WTC11 (cell line): ENCODE measurements at regions not wholly inside any gene's neighbourhood (a gene's known extent, or its start where the extent isn't known, plus 50 kb on each side); places are given as distances from the start of the nearest gene placed in this dataset.

ENCODE experiments used
- ATAC-seq: fragments of 200-7000 bp; cut with Tn5 transposase; 2 replicates; pipeline ENCODE4 v1.10.0; 2021; ENCODE audit warnings: mild to moderate bottlenecking, moderate library complexity
- CTCF ChIA-PET: fragments of 300-600 bp; sonication (Branson Sonifier 250); formaldehyde crosslinking; loops from one replicate; lab custom pipeline; 2021; ENCODE audit warnings: antibody characterized with exemption; lab: Charles Lee
- POLR2A ChIA-PET: fragments of 350-600 bp; sonication (Branson Sonifier 250); formaldehyde crosslinking; loops from one replicate; lab custom pipeline; 2021; ENCODE audit warnings: antibody characterized with exemption; lab: Charles Lee
- DNase-seq: peaks from one replicate; pipeline ENCODE4 v3.0.0; 2021; ENCODE audit warnings: low spot score
- H3K27ac Mint-ChIP-seq: 2 replicates; pipeline ENCODE4 v1.8.0; 2021; ENCODE audit warnings: mixed read lengths
- H3K27me3 Mint-ChIP-seq: 2 replicates; pipeline ENCODE4 v1.8.0; 2021; ENCODE audit warnings: low read depth, mild to moderate bottlenecking, moderate library complexity, mixed read lengths
- H3K36me3 Mint-ChIP-seq: 2 replicates; pipeline ENCODE4 v1.8.0; 2021; ENCODE audit warnings: mixed read lengths
- H3K4me1 Mint-ChIP-seq: 2 replicates; pipeline ENCODE4 v1.8.0; 2022; ENCODE audit warnings: mixed read lengths
- H3K4me3 Mint-ChIP-seq: 2 replicates; pipeline ENCODE4 v1.8.0; 2021; ENCODE audit warnings: mild to moderate bottlenecking, moderate library complexity, mixed read lengths
- H3K9me3 Mint-ChIP-seq: 2 replicates; pipeline ENCODE4 v1.8.0; 2021; ENCODE audit warnings: mixed read lengths
- ATF1 ChIP-seq: sonication (generic); formaldehyde crosslinking; IDR thresholded peaks from 2 replicates; pipeline ENCODE4 v1.8.1; 2023; ENCODE audit warnings: mild to moderate bottlenecking, moderate library complexity, missing genetic modification reagents
- ETV6 ChIP-seq: sonication (generic); formaldehyde crosslinking; IDR thresholded peaks from 2 replicates; pipeline ENCODE4 v1.8.1; 2022; ENCODE audit warnings: mild to moderate bottlenecking, missing genetic modification reagents
- GABPB1 ChIP-seq: sonication (generic); formaldehyde crosslinking; IDR thresholded peaks from 2 replicates; pipeline ENCODE4 v1.8.1; 2023; ENCODE audit warnings: mild to moderate bottlenecking, missing genetic modification reagents
- SMAD4 ChIP-seq: sonication (generic); formaldehyde crosslinking; IDR thresholded peaks from 2 replicates; pipeline ENCODE4 v1.8.0; 2022; ENCODE audit warnings: mild to moderate bottlenecking, missing genetic modification reagents
- SP1 ChIP-seq: sonication (generic); formaldehyde crosslinking; conservative IDR thresholded peaks from 2 replicates; pipeline ENCODE4 v1.8.1; 2022; ENCODE audit warnings: missing genetic modification reagents
- TP53 ChIP-seq: sonication (generic); formaldehyde crosslinking; IDR thresholded peaks from 2 replicates; pipeline ENCODE4 v1.8.1; 2023; ENCODE audit warnings: mild to moderate bottlenecking, missing genetic modification reagents
- ZBTB21 ChIP-seq: sonication (generic); formaldehyde crosslinking; IDR thresholded peaks from 2 replicates; pipeline ENCODE4 v1.8.1; 2023; ENCODE audit warnings: mild to moderate bottlenecking, missing genetic modification reagents, borderline replicate concordance
- ZNF219 ChIP-seq: sonication (generic); formaldehyde crosslinking; IDR thresholded peaks from 2 replicates; pipeline ENCODE4 v1.8.0; 2023; ENCODE audit warnings: missing genetic modification reagents, mild to moderate bottlenecking, borderline replicate concordance
- ZNF396 ChIP-seq: fragments of 250-450 bp; sonication (Bioruptor Pico); IDR thresholded peaks from 2 replicates; pipeline ENCODE4 v1.8.0; 2021; ENCODE audit warnings: mild to moderate bottlenecking, moderate library complexity, borderline replicate concordance
- ZNF423 ChIP-seq: fragments of 250-450 bp; sonication (Bioruptor Pico); IDR thresholded peaks from 2 replicates; pipeline ENCODE4 v2.1.2; 2022; ENCODE audit warnings: mild to moderate bottlenecking, moderate library complexity
- TF ChIP-seq, protein P1 (sequence below): sonication (generic); formaldehyde crosslinking; IDR thresholded peaks from 2 replicates; pipeline ENCODE4 v1.8.0; 2022; ENCODE audit warnings: mild to moderate bottlenecking, missing genetic modification reagents
- TF ChIP-seq, protein P2 (sequence below): sonication (generic); formaldehyde crosslinking; IDR thresholded peaks from 2 replicates; pipeline ENCODE4 v1.8.1; 2022; ENCODE audit warnings: mild to moderate bottlenecking, moderate library complexity, missing genetic modification reagents
- TF ChIP-seq, protein P3 (sequence below): sonication (generic); formaldehyde crosslinking; IDR thresholded peaks from 2 replicates; pipeline ENCODE4 v1.8.1; 2023; ENCODE audit warnings: mild to moderate bottlenecking, missing genetic modification reagents
- TF ChIP-seq, protein P4 (sequence below): sonication (generic); formaldehyde crosslinking; IDR thresholded peaks from 2 replicates; pipeline ENCODE4 v1.8.1; 2023; ENCODE audit warnings: mild to moderate bottlenecking, missing genetic modification reagents, borderline replicate concordance
- TF ChIP-seq, protein P5 (sequence below): sonication (generic); formaldehyde crosslinking; IDR thresholded peaks from 2 replicates; pipeline ENCODE4 v1.8.1; 2022; ENCODE audit warnings: missing genetic modification reagents, borderline replicate concordance
- TF ChIP-seq, protein P6 (sequence below): fragments of 250-450 bp; sonication (Bioruptor Pico); conservative IDR thresholded peaks from 2 replicates; pipeline ENCODE4 v1.9.0; 2021; ENCODE audit warnings: mild to moderate bottlenecking
- TF ChIP-seq, protein P7 (sequence below): sonication (generic); formaldehyde crosslinking; IDR thresholded peaks from 2 replicates; pipeline ENCODE4 v1.8.0; 2022; ENCODE audit warnings: mild to moderate bottlenecking, missing genetic modification reagents

DNA sequence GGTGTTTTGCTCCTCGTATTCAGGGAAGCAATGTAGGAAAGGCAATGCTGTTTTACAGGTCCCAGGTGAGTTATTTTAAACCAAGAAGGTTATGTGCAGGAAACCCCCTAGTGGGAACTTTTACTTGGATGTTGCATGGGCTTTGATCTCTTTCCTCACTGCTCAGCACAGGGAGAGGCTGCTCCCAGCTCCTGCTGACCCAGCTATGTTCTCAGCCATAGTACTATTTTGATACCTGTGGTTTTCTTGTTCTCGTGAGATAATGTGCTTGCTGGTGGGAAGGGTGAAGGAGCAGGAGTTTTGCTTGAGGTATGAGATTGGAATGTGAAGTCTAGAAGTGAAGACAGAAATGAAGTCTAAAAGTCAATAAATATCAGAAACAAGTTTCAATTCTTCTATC lies 265.6 kb upstream of the FBXL7 start:
- CTCF ChIA-PET: interaction anchor here (0.6 to 1.8 kb wide), 5 partner anchors 29 to 292 kb away, joined by 3 to 5 read pairs (median 3); no protein-coding TSS in a partner anchor
- peak overlapping the region; percentile 50; the same call in 1 of the 2 replicates for H3K27ac Mint-ChIP-seq
- H3K9me3 Mint-ChIP-seq: peaks cover 16% of the 10 kb centered on the region

DNA sequence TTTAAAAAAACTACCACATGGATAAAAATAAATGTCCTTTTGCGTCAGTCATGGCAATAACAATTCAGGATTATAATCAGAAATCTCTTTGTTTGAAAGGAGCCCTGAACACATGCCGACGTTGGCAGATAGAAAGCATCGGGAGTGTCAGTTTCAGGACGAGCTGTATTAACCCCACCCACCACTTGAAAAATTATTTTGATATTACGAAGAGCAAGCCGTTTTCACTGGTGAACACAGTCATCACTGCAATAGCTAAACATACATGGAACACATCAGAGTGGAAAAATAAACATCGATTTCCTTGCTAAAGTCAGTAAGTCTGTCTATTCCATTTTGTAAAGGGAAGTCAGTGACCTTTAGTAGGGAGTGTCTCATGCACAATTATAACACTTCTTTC lies 266.4 kb upstream of the FBXL7 start:
- Mint-ChIP-seq H3K36me3 (no peaks in the 10 kb centered on the region), H3K4me1 (peaks cover 26% of the 10 kb centered on the region), H3K27ac (peak overlapping the region; percentile 47; the same call in 1 of the 2 replicates), H3K4me3 (no peak overlapping the region), H3K27me3 (no peaks in the 10 kb centered on the region)
- DNase-seq: no peak
- no peak for ATAC-seq
- TF ChIP-seq, protein P1, sequence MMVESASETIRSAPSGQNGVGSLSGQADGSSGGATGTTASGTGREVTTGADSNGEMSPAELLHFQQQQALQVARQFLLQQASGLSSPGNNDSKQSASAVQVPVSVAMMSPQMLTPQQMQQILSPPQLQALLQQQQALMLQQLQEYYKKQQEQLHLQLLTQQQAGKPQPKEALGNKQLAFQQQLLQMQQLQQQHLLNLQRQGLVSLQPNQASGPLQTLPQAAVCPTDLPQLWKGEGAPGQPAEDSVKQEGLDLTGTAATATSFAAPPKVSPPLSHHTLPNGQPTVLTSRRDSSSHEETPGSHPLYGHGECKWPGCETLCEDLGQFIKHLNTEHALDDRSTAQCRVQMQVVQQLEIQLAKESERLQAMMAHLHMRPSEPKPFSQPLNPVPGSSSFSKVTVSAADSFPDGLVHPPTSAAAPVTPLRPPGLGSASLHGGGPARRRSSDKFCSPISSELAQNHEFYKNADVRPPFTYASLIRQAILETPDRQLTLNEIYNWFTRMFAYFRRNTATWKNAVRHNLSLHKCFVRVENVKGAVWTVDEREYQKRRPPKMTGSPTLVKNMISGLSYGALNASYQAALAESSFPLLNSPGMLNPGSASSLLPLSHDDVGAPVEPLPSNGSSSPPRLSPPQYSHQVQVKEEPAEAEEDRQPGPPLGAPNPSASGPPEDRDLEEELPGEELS: no peak
- TF ChIP-seq, protein P2, sequence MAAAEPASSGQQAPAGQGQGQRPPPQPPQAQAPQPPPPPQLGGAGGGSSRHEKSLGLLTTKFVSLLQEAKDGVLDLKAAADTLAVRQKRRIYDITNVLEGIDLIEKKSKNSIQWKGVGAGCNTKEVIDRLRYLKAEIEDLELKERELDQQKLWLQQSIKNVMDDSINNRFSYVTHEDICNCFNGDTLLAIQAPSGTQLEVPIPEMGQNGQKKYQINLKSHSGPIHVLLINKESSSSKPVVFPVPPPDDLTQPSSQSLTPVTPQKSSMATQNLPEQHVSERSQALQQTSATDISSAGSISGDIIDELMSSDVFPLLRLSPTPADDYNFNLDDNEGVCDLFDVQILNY (CRISPR knock-in tag): no peak
- TF ChIP-seq SMAD4 (CRISPR knock-in tag): no peak
- no peak for TF ChIP-seq GABPB1 (CRISPR knock-in tag)
- TF ChIP-seq TP53 (CRISPR knock-in tag): no peak
- TF ChIP-seq, protein P3, sequence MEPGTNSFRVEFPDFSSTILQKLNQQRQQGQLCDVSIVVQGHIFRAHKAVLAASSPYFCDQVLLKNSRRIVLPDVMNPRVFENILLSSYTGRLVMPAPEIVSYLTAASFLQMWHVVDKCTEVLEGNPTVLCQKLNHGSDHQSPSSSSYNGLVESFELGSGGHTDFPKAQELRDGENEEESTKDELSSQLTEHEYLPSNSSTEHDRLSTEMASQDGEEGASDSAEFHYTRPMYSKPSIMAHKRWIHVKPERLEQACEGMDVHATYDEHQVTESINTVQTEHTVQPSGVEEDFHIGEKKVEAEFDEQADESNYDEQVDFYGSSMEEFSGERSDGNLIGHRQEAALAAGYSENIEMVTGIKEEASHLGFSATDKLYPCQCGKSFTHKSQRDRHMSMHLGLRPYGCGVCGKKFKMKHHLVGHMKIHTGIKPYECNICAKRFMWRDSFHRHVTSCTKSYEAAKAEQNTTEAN (CRISPR knock-in tag): no peak
- TF ChIP-seq, protein P4, sequence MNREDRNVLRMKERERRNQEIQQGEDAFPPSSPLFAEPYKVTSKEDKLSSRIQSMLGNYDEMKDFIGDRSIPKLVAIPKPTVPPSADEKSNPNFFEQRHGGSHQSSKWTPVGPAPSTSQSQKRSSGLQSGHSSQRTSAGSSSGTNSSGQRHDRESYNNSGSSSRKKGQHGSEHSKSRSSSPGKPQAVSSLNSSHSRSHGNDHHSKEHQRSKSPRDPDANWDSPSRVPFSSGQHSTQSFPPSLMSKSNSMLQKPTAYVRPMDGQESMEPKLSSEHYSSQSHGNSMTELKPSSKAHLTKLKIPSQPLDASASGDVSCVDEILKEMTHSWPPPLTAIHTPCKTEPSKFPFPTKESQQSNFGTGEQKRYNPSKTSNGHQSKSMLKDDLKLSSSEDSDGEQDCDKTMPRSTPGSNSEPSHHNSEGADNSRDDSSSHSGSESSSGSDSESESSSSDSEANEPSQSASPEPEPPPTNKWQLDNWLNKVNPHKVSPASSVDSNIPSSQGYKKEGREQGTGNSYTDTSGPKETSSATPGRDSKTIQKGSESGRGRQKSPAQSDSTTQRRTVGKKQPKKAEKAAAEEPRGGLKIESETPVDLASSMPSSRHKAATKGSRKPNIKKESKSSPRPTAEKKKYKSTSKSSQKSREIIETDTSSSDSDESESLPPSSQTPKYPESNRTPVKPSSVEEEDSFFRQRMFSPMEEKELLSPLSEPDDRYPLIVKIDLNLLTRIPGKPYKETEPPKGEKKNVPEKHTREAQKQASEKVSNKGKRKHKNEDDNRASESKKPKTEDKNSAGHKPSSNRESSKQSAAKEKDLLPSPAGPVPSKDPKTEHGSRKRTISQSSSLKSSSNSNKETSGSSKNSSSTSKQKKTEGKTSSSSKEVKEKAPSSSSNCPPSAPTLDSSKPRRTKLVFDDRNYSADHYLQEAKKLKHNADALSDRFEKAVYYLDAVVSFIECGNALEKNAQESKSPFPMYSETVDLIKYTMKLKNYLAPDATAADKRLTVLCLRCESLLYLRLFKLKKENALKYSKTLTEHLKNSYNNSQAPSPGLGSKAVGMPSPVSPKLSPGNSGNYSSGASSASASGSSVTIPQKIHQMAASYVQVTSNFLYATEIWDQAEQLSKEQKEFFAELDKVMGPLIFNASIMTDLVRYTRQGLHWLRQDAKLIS (CRISPR knock-in tag): no peak
- TF ChIP-seq, protein P5, sequence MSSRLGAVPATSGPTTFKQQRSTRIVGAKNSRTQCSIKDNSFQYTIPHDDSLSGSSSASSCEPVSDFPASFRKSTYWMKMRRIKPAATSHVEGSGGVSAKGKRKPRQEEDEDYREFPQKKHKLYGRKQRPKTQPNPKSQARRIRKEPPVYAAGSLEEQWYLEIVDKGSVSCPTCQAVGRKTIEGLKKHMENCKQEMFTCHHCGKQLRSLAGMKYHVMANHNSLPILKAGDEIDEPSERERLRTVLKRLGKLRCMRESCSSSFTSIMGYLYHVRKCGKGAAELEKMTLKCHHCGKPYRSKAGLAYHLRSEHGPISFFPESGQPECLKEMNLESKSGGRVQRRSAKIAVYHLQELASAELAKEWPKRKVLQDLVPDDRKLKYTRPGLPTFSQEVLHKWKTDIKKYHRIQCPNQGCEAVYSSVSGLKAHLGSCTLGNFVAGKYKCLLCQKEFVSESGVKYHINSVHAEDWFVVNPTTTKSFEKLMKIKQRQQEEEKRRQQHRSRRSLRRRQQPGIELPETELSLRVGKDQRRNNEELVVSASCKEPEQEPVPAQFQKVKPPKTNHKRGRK (CRISPR knock-in tag): no peak
- TF ChIP-seq ATF1: no peak
- TF ChIP-seq ZNF219: no peak
- no peak for TF ChIP-seq ETV6 (CRISPR knock-in tag)
- TF ChIP-seq ZBTB21 (CRISPR knock-in tag): no peak
- TF ChIP-seq, protein P6, sequence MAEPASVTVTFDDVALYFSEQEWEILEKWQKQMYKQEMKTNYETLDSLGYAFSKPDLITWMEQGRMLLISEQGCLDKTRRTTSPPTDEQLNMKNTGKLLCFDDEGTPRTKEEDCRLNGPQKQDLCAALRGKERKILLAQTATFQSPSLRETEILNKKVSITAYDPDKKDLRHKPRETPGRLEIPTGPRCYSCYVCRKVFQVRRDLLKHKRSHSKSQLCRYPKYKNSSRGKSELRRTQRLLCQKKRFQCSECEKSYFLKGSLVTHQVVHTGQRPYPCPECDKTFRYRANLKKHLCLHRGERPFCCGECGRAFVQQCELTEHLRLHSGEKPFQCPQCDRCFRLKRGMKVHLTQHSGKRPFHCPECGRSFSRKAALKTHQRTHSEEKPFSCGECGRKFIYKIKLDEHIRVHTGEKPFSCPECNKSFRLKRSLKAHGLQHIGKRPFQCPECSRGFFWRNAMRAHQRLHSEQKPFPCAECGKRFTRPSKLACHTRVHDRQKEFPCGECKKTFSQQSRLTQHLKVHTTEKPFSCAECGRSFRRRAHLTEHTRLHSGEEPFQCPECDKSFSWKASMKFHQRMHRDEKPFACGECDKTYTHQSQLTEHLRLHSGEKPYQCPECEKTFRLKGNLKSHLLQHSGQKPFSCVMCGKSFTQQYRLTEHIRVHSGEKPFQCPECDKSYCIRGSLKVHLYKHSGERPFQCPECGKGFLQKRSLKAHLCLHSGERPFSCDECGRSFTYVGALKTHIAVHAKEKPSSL (CRISPR knock-in tag): no peak
- TF ChIP-seq, protein P7, sequence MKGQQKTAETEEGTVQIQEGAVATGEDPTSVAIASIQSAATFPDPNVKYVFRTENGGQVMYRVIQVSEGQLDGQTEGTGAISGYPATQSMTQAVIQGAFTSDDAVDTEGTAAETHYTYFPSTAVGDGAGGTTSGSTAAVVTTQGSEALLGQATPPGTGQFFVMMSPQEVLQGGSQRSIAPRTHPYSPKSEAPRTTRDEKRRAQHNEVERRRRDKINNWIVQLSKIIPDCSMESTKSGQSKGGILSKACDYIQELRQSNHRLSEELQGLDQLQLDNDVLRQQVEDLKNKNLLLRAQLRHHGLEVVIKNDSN (CRISPR knock-in tag): no peak
- TF ChIP-seq, all 79 proteins: peak for 0
- POLR2A ChIA-PET: no interaction called here
- CTCF ChIA-PET: interaction anchor here (1.1 to 1.8 kb wide), 2 partner anchors 128 to 293 kb away, joined by 3 to 5 read pairs; no protein-coding TSS in a partner anchor
- peaks cover 9% of the 10 kb centered on the region; the same call in 1 of the 2 replicates for H3K9me3 Mint-ChIP-seq

More for the DNA sequence above, 265.6 kb upstream of the FBXL7 start:
- H3K4me1 Mint-ChIP-seq: peaks cover 26% of the 10 kb centered on the region
- H3K27me3 Mint-ChIP-seq: no peaks in the 10 kb centered on the region
- no peak overlapping the region for H3K4me3 Mint-ChIP-seq
- DNase-seq (no peak), ATAC-seq (peak; percentile 98)
- peaks cover 3% of the 10 kb centered on the region; the same call in 1 of the 2 replicates for H3K36me3 Mint-ChIP-seq
- TF ChIP-seq ZNF423 (peak; percentile 75), SP1 (CRISPR knock-in tag) (0 out of 2 replicates have a peak, but pooled peaks have one; percentile 25), ZNF396 (CRISPR knock-in tag) (no peak)
- POLR2A ChIA-PET: no interaction called here
